Endothelial cell of hepatic sinusoid (primary cell): ENCODE measurements at regions not wholly inside any gene's neighbourhood (a gene's known extent, or its start where the extent isn't known, plus 50 kb on each side); places are given as distances from the start of the nearest gene placed in this dataset.
"Not testable (repeated sequence)": the region's sequence is repeated elsewhere in the genome, so short reads cannot be mapped to it uniquely, and the experiment has no call there.

Experiments
- in situ Hi-C: cut with HindIII; loops from 2 replicates; pipeline ENCODE4 v1.10.0; 2017; ENCODE audit warnings: low sequenced_read_pairs

DNA sequence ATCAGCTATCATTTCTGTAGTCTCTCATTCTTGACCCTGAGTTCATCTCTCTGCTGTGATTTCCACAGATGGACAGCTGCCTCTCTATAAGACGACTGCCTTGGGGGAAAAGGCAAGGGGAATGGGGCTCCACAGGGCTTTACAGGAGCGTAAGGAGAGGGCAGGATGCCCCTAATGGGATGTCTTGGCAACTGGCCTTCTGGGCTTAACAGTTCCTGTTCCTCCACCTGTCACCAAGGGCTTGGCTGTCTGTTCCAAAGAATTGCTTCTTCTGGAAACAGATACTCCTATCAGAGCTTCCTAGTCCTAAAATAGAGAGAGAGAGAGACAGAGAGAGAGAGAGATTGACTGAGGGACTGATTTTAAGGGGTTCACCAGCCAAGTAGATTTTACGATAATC, 181.9 kb downstream of the TMEM200A start:
- in situ Hi-C loops, result no loop called here

GRCh38 chr6:130557481-130558112, 191.8 kb downstream of the TMEM200A start:
- in situ Hi-C loops, result no loop called here

DNA sequence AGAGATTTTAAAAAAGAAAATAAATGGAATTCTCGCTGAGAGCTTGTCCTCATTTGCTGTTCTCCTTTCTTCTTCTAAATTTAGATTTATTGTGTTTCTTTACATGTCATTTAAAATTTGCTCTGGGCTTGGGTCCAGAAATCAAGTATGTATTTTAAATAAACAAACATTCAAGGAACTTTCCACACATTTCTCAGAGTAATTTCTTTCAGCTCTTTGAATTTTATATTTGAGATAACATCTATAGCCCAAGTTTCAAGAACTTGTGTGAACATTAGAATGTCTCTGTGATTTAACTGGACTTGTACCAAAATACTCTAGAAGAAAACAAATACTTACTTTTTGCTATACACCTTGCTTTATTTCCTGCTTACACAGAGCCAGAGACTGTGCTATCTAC, 192.3 kb downstream of the TMEM200A start:
- in situ Hi-C loops, result no loop called here

- in situ Hi-C loops, result no loop called here
Measured at GRCh38 chr6:130559166-130559565, 193.3 kb downstream of the TMEM200A start.

DNA sequence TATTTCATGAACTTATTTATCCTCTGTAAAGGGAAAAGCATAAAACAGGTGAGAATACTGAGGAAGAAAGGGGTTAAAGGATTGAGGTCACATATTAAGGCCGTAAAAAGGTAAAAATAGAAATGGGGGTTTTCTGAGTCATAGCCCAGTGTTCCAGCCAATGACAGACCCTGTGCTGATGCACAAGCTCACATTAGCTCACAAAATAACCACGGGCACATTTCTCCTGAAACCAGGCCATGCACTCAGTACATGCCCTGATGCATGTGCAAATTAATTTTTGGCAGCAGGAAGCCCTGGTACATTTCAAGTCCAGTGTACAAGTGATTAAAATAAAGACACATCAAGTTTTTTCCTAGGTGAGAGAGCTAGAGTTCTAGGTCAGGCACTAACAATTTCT, 194.4 kb downstream of the TMEM200A start:
- in situ Hi-C loops, result no loop called here

- in situ Hi-C loops, result not testable (repeated sequence)
Measured at GRCh38 chr6:130561159-130561558, 195.3 kb downstream of the TMEM200A start.

GRCh38 chr6:130565696-130566095, 199.9 kb downstream of the TMEM200A start:
- in situ Hi-C loops, result no loop called here

DNA sequence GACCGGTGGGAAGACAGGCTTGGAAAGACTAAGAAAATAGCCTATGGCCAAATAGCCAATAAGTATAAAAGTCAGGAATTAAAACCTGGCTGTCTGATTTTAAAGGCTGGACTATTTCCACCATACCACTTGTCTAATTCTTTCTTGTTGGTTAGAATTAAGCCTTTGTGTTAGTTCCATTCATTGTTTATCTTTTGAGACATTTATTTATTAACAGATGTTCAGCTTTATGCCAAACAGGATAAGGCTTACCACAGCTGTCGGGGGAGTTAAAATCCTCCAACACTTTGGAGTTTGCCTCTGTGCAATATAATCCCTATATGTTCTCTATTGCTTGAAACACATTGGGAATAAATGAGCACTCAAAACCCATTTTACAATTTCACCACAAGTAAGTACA, 208.3 kb downstream of the TMEM200A start:
- in situ Hi-C loops, result no loop called here

- in situ Hi-C loops, result no loop called here
Measured at GRCh38 chr6:130575557-130575956, 209.7 kb downstream of the TMEM200A start.

- in situ Hi-C loops, result no loop called here
Measured at GRCh38 chr6:130575971-130576370, 210.2 kb downstream of the TMEM200A start.

GRCh38 chr6:130577178-130577919, 211.5 kb downstream of the TMEM200A start:
- in situ Hi-C loops, result no loop called here

- in situ Hi-C loops, result no loop called here
Measured at GRCh38 chr6:130578713-130579112, 212.9 kb downstream of the TMEM200A start.

- in situ Hi-C loops, result no loop called here
Measured at GRCh38 chr6:130583268-130583667, 217.5 kb downstream of the TMEM200A start.

DNA sequence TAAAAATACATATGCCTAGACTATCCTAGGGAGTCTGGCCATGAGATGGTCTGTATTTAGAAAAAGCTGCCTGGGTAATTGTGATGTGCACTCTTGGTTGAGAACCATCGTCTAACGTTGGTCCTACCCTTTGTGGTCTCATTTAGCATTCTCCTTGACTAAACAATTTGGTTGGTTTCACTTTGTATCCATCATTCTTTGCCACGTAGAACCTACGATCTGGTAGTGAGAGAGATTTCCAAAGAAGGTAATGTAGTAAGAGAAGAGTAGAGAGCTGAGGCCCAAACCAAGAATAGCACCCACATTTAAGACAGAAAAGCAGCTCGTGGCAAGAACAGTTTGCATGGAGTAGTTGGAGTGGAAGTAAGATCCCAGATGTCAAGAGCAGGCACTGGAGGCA, 219.8 kb downstream of the TMEM200A start:
- in situ Hi-C loops, result no loop called here

- in situ Hi-C loops, result no loop called here
Measured at GRCh38 chr6:130587778-130588520, 222.1 kb downstream of the TMEM200A start.

DNA sequence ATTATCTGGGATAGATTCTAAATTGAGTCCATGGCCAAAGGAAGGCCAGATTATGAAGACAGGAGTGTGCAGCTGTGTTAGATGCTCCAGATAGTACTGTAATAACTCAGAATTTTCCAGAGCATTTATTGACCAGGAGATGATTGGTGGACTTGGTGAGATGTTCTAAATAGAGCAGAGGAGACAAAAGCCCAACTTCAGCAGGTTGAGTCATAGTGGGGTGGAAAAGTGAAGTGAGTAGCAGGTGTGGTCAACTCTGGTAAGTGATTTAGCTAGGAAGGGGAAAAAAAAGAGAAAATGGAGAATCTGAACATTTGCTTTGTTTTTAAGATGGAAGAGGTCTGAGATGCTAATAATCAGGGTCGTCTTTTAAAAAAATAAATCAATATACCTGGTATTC, 227.4 kb downstream of the TMEM200A start:
- in situ Hi-C loops, result no loop called here

DNA sequence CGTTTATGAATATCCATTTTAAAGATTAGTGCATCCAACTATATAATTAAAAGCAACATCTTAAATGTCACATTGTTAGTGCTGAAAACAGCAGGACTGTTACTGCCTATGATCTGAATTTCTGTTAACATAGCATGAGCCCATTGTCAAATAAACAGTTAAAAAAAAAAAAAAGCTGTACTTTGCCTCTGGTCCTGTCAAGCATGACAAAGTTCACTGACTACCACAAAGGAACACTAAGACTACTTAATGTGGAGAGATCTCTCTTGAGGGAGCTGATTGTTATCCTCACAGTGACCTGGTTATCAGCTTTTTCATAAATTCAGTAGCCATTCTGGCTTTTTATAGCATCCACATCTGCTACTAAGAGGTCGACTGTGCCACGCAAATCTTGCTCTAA, 228.1 kb downstream of the TMEM200A start:
- in situ Hi-C loops, result no loop called here

DNA sequence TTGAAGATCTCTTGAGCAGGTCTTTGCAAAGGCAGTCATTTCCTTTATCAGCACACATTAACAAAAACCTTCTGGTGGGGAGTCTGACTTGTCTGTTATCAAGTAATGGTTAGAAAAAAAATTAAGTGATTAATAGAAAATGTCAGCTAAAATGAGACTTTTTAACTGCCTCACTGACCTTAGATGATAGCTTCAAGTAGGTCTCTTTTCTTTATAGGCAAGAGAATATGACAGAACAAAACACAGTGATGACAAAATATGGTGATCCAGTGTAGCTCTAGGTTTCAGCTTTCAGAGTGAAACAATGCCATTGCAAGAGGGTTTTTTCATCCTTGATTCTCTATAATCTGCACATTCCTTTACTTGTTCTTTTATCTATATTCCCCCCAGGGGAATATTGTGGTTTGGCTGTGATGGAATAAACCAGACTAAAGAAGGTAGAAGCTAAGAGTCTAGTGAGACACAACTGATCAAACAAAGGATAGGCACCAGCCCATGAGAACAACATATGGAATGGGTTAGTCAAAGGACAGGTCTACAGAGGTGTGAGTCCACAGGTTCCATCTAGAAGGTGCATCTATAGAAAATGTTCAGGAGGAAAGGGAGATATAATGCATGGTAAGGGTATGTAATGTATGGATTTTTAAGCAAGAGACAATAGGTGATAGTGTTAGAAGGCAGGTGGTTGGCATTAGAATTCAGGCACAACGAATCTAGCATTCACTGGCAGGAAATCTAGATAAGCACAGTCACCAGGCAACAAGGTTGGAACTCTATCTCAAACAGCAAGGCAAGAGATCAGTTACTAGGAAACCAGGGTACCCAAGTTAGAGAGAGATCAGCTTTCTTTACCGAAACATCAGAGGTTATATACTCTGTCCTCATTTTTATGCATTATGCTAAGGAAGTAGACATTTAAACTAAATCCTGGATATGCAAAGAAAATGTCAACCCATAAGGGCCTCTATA, 228.9 kb upstream of the SMLR1 start:
- in situ Hi-C loops, result no loop called here

GRCh38 chr6:130600880-130601341, 226.3 kb upstream of the SMLR1 start:
- in situ Hi-C loops, result no loop called here

- in situ Hi-C loops, result no loop called here
Measured at GRCh38 chr6:130602151-130602770, 224.9 kb upstream of the SMLR1 start.
